ENCODE measurements at regions not wholly inside any gene's neighbourhood (a gene's known extent, or its start where the extent isn't known, plus 50 kb on each side); places are given as distances from the start of the nearest gene placed in this dataset.
"Not testable (repeated sequence)": the region's sequence is repeated elsewhere in the genome, so short reads cannot be mapped to it uniquely, and the experiment has no call there.

GRCh38 chr10:4409319-4409718 is 416.7 kb upstream of the AKR1E2 start:
- DNase-seq (ENCODE audit: low read depth): no peak
- in situ Hi-C loops (cut with HindIII; ENCODE audit: low pct_unique_long_range_greater_than_20kb, low sequenced_read_pairs): no loop called here

- in situ Hi-C loops (cut with HindIII; ENCODE audit: low pct_unique_long_range_greater_than_20kb, low sequenced_read_pairs): no loop called here
- DNase-seq (ENCODE audit: low read depth): peak; percentile 12
These were observed 418.2 kb upstream of the AKR1E2 start for GRCh38 chr10:4407783-4408182.

GRCh38 chr10:4405828-4406227 is 420.2 kb upstream of the AKR1E2 start:
- in situ Hi-C loops (cut with HindIII; ENCODE audit: low pct_unique_long_range_greater_than_20kb, low sequenced_read_pairs): no loop called here
- no peak for DNase-seq (ENCODE audit: low read depth)

GRCh38 chr10:4403638-4404252 is 422.3 kb upstream of the AKR1E2 start:
- in situ Hi-C loops (cut with HindIII; ENCODE audit: low pct_unique_long_range_greater_than_20kb, low sequenced_read_pairs): no loop called here
- DNase-seq (ENCODE audit: low read depth): no peak

DNA sequence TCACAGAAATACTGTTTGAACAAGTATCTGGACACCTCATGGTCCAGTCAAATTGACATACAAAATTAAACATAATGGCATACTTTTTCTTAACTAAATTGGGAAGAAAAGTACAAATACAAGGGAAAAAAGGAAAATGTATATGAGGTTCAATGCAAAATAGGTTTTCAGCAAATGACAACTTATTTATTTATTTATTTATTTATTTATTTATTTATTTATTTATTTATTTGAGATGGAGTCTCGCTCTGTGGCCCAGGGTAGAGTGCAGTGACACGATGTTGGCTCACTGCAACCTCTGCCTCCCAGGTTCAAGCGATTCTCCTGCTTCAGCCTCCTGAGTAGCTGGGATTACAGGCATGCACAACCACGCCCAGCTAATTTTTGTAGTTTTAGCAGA is 424.9 kb upstream of the AKR1E2 start:
- in situ Hi-C loops (cut with HindIII; ENCODE audit: low pct_unique_long_range_greater_than_20kb, low sequenced_read_pairs); DNase-seq (ENCODE audit: low read depth): not testable (repeated sequence)

DNA sequence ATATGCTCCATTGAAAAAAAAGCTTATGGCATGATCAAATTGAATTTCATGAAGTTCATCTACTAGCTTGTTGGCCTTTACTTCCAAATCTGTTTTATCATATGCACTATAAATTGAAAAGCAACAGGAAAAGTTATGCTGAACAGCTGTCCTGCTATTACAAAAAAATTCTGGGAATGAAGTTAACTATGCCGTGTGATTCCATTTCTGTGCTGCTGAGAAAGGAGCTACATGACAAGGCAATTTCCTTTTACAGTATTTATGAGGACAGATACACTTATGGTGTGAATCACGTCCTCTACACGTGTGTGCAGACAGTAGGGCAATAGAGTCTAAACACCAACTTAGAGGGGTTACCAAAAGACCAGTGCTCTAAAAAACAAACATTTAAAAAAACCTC is 426.5 kb upstream of the AKR1E2 start:
- in situ Hi-C loops (cut with HindIII; ENCODE audit: low pct_unique_long_range_greater_than_20kb, low sequenced_read_pairs): no loop called here
- DNase-seq (ENCODE audit: low read depth): no peak

- in situ Hi-C loops (cut with HindIII; ENCODE audit: low pct_unique_long_range_greater_than_20kb, low sequenced_read_pairs): no loop called here
- no peak for DNase-seq (ENCODE audit: low read depth)
These were observed 427.4 kb upstream of the AKR1E2 start for GRCh38 chr10:4398602-4399001.

GRCh38 chr10:4397337-4397736 is 428.7 kb upstream of the AKR1E2 start:
- DNase-seq (ENCODE audit: low read depth): no peak
- in situ Hi-C loops (cut with HindIII; ENCODE audit: low pct_unique_long_range_greater_than_20kb, low sequenced_read_pairs): no loop called here

DNA sequence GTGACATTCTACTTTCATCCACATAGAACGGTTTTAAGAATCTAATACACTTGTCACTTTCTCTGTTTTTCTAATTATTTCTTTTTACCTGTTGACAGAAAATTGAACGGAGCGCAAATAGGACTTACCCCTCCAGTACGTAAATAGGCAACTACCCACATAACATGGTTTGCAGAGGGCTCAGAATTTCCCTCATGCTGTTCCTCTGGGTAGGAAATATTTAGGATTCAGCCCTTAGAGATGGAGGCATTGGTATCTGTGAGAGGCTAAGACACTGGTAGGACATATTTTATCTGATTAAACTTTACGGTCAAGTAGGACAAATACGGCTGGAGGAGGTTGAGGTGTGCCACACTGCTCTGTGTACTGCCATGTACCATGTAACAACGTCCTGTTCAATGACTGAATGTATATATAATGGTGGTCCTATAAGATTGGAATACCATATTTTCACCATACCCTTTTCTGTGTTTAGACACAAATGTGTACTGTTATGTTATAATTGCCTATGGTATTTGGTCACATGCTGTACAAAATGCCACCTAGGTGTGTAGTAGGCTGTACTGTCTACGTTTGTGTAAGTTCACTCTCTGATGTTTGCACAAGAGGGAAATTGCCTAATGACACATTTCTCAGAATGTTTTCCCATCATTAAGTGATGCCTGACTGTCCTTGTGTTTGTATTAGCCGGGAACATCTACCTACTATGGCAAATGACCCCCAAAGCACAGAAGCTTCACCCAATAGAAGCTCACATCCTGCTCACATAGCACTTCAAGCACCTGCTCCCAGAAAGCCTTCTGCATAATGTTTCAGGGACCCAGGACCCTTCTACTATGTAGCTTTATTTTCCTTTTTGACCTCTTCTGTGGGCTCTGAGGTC is 429.4 kb upstream of the AKR1E2 start:
- DNase-seq (ENCODE audit: low read depth): no peak
- in situ Hi-C loops (cut with HindIII; ENCODE audit: low pct_unique_long_range_greater_than_20kb, low sequenced_read_pairs): no loop called here

DNA sequence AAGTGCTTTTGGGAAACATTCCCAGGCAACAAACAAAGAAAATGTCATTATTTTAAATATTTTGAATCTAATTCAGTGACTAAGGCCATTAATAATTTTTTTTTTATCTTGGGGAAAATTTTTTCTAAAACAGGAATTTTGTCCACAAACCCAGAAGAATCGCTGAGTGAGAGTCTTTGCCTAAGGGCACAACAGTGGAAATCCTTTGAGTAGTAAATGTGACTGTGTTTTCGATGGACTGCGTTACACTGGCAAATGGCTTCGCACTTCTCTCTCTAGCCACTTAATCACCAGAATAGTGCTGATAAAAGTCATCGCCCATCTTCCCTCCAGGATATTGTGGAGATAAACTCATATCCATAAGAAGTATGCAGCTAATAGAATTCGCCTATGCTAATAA is 430.3 kb upstream of the AKR1E2 start:
- no peak for DNase-seq (ENCODE audit: low read depth)
- in situ Hi-C loops (cut with HindIII; ENCODE audit: low pct_unique_long_range_greater_than_20kb, low sequenced_read_pairs): no loop called here

- in situ Hi-C loops (cut with HindIII; ENCODE audit: low pct_unique_long_range_greater_than_20kb, low sequenced_read_pairs); DNase-seq (ENCODE audit: low read depth): not testable (repeated sequence)
These were observed 431.6 kb upstream of the AKR1E2 start for GRCh38 chr10:4394455-4394854.

DNA sequence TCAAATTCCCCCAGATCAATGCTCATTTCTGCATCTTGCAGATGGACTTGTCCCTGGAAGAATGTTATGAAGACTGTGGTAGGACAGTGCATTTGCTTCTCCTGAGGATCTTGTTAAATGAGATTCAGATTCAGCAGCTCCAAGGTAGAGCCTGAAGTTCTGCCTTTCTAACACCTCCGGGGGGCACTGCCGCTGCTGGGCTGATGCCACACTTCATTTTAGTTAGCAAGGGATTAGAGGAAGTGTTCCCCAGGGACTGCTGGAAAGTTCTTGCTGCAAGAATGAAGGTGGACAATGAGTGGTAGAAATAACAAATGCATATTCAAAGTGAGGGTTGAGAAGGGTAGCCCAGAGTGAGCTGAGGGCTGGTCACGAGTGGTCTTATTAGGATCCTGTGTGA is 434.3 kb upstream of the AKR1E2 start:
- DNase-seq (ENCODE audit: low read depth): peak; percentile 12

GRCh38 chr10:4390219-4390618 is 435.8 kb upstream of the AKR1E2 start:
- in situ Hi-C loops (cut with HindIII; ENCODE audit: low pct_unique_long_range_greater_than_20kb, low sequenced_read_pairs): no loop called here
- no peak for DNase-seq (ENCODE audit: low read depth)

More for the DNA sequence above, 434.3 kb upstream of the AKR1E2 start:
- in situ Hi-C loops (cut with HindIII; ENCODE audit: low pct_unique_long_range_greater_than_20kb, low sequenced_read_pairs): no loop called here

DNA sequence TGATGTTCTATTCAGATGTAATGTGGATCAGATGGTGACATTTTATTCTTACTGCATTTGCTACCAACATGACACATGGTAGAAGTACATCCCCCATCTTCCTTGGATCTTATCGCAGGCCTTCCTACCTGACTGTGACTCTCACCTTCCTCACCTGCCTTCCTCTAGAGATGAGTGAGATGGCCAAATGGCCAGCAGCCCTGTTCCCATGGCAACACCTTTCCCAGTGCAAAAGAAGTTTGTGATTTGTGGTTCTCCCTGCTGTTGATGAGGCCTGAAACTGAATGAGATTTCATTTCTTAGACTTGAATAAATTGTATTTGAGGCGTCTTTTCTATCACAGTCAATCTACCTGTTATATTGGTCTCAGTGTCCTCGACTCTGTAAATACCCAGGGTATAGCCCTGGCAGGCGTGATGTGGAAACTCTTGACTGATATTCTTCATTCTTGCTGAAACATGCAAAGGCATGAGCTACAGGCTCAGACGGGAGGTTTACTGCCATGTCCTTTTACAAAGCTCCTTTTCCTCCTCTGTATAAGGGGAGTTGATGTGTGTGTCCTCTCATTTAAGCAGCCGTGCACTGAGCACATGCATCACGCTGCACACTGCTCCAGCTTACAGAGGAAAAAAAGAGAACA is 440.7 kb upstream of the AKR1E2 start:
- DNase-seq (ENCODE audit: low read depth): no peak
- in situ Hi-C loops (cut with HindIII; ENCODE audit: low pct_unique_long_range_greater_than_20kb, low sequenced_read_pairs): no loop called here

- no peak for DNase-seq (ENCODE audit: low read depth)
- in situ Hi-C loops (cut with HindIII; ENCODE audit: low pct_unique_long_range_greater_than_20kb, low sequenced_read_pairs): no loop called here
These were observed 441.8 kb upstream of the AKR1E2 start for GRCh38 chr10:4384245-4384644.

DNA sequence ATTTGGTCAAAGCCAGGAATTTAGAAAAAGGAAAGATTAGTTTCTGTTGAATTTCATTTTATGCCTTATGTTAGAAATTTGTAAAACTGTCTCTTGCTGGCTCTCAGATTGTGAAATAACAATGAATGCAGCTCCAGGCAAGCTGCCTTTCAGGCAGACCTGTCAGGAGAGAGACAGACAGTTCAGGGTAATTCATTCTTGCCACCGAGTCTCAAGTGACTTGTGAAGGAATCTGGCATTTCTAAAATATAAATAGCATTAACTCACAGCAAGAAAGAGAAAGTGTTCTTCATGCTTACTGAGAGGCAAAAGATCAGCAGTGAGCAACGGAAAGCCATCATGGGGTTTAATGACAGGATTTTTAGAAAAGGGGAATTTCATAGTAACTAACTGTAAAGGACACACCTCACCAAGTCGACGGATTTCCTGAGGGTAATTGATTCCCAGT is 442.3 kb upstream of the AKR1E2 start:
- in situ Hi-C loops (cut with HindIII; ENCODE audit: low pct_unique_long_range_greater_than_20kb, low sequenced_read_pairs): no loop called here
- DNase-seq (ENCODE audit: low read depth): no peak

- in situ Hi-C loops (cut with HindIII; ENCODE audit: low pct_unique_long_range_greater_than_20kb, low sequenced_read_pairs): no loop called here
These were observed 443.2 kb upstream of the AKR1E2 start for GRCh38 chr10:4382811-4383210.

GRCh38 chr10:4373612-4374011 is 452.4 kb upstream of the AKR1E2 start:
- DNase-seq (ENCODE audit: low read depth): no peak
- in situ Hi-C loops (cut with HindIII; ENCODE audit: low pct_unique_long_range_greater_than_20kb, low sequenced_read_pairs): no loop called here

More at GRCh38 chr10:4382811-4383210, 443.2 kb upstream of the AKR1E2 start:
- DNase-seq (ENCODE audit: low read depth): no peak

DNA sequence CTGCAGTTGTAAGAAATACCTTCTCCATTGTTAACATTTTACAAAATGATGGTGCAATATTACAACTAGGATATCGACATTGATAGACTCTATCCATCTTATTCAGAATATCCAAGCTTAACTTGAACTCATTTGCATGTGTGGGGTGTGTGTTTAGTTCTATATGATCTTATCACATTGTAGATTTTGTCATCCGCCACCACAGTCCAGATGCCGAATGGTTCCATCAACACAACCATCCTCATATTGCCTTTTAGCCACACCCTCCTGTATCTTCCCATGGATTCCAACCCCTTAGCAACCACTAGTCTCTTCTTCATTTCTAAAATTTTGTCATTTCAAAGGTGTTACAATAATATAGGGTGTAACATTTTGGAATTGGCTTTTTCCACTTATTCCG is 452.9 kb upstream of the AKR1E2 start:
- in situ Hi-C loops (cut with HindIII; ENCODE audit: low pct_unique_long_range_greater_than_20kb, low sequenced_read_pairs): no loop called here
- DNase-seq (ENCODE audit: low read depth): no peak

All from Caki2 (cell line).